ENCODE measurements at regions not wholly inside any gene's neighbourhood (a gene's known extent, or its start where the extent isn't known, plus 50 kb on each side); places are given as distances from the start of the nearest gene placed in this dataset.
"Not testable (repeated sequence)": the region's sequence is repeated elsewhere in the genome, so short reads cannot be mapped to it uniquely, and the experiment has no call there.

DNA sequence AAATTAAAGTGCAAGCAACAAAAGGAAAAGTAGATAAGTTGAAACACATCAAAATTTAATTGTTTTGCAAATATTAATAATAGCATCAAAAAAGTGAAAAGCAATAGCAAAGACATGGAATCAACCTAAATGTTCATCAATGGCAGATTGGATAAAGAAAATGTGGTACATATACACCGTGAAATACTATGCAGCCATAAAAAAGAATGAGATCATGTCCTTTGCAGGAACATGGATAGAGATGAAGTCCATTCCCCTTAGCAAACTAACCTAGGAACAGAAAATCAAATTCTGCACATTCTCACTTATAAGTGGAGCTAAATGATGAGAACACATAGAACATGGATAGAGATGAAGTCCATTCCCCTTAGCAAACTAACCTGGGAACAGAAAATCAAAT lies 67.2 kb upstream of the SMAD3 start:
- H3K4me3 Mint-ChIP-seq; DNase-seq (ENCODE audit: low spot score); H3K4me3 ChIP-seq; H3K36me3 ChIP-seq (ENCODE audit: insufficient read depth); H3K27ac ChIP-seq (ENCODE audit: low read depth); H3K36me3 Mint-ChIP-seq (ENCODE audit: low read depth); H3K27me3 Mint-ChIP-seq (ENCODE audit: insufficient read depth, low read depth, poor library complexity); H3K27ac Mint-ChIP-seq; H2AFZ ChIP-seq; H3K4me1 ChIP-seq (ENCODE audit: insufficient read depth); H4K20me1 ChIP-seq (replicated peaks; ENCODE audit: insufficient read depth); H3K79me2 ChIP-seq (replicated peaks; ENCODE audit: insufficient read depth); H3K4me1 Mint-ChIP-seq; H3K9me3 Mint-ChIP-seq; H3K27me3 ChIP-seq (ENCODE audit: insufficient read depth); H3K9me2 ChIP-seq (ENCODE audit: insufficient read depth); ATAC-seq; H3K4me2 ChIP-seq; H3F3A ChIP-seq (replicated peaks; ENCODE audit: low read depth): not testable (repeated sequence)

- Histone ChIP-seq H3K27me3 (ENCODE audit: insufficient read depth) (no peaks in the 10 kb centered on the region), H3K4me2 (no peak overlapping the region), H3K27ac (ENCODE audit: low read depth) (no peak overlapping the region), H2AFZ (no peak overlapping the region), H4K20me1 (replicated peaks; ENCODE audit: insufficient read depth) (no peaks in the 10 kb centered on the region), H3K9me2 (ENCODE audit: insufficient read depth) (no peaks in the 10 kb centered on the region; the same call in 1 of the 2 replicates), H3K4me3 (no peak overlapping the region), H3K4me1 (ENCODE audit: insufficient read depth) (no peaks in the 10 kb centered on the region; the same call in 1 of the 2 replicates), H3F3A (replicated peaks; ENCODE audit: low read depth) (no peaks in the 10 kb centered on the region), H3K36me3 (ENCODE audit: insufficient read depth) (no peaks in the 10 kb centered on the region), H3K79me2 (replicated peaks; ENCODE audit: insufficient read depth) (no peaks in the 10 kb centered on the region)
- Mint-ChIP-seq H3K36me3 (ENCODE audit: low read depth) (no peaks in the 10 kb centered on the region; the same call in 1 of the 3 replicates), H3K27me3 (ENCODE audit: insufficient read depth, low read depth, poor library complexity) (peaks cover 1% of the 10 kb centered on the region), H3K4me1 (peaks cover 4% of the 10 kb centered on the region; the same call in 1 of the 3 replicates), H3K27ac (no peak overlapping the region), H3K4me3 (no peak overlapping the region), H3K9me3 (no peaks in the 10 kb centered on the region)
- DNase-seq (ENCODE audit: low spot score) (no peak), ATAC-seq (no peak)
- no peak for TF ChIP-seq REST (IDR thresholded peaks at IDR 0.05; ENCODE audit: unreplicated experiment)
- TF ChIP-seq, protein P1, sequence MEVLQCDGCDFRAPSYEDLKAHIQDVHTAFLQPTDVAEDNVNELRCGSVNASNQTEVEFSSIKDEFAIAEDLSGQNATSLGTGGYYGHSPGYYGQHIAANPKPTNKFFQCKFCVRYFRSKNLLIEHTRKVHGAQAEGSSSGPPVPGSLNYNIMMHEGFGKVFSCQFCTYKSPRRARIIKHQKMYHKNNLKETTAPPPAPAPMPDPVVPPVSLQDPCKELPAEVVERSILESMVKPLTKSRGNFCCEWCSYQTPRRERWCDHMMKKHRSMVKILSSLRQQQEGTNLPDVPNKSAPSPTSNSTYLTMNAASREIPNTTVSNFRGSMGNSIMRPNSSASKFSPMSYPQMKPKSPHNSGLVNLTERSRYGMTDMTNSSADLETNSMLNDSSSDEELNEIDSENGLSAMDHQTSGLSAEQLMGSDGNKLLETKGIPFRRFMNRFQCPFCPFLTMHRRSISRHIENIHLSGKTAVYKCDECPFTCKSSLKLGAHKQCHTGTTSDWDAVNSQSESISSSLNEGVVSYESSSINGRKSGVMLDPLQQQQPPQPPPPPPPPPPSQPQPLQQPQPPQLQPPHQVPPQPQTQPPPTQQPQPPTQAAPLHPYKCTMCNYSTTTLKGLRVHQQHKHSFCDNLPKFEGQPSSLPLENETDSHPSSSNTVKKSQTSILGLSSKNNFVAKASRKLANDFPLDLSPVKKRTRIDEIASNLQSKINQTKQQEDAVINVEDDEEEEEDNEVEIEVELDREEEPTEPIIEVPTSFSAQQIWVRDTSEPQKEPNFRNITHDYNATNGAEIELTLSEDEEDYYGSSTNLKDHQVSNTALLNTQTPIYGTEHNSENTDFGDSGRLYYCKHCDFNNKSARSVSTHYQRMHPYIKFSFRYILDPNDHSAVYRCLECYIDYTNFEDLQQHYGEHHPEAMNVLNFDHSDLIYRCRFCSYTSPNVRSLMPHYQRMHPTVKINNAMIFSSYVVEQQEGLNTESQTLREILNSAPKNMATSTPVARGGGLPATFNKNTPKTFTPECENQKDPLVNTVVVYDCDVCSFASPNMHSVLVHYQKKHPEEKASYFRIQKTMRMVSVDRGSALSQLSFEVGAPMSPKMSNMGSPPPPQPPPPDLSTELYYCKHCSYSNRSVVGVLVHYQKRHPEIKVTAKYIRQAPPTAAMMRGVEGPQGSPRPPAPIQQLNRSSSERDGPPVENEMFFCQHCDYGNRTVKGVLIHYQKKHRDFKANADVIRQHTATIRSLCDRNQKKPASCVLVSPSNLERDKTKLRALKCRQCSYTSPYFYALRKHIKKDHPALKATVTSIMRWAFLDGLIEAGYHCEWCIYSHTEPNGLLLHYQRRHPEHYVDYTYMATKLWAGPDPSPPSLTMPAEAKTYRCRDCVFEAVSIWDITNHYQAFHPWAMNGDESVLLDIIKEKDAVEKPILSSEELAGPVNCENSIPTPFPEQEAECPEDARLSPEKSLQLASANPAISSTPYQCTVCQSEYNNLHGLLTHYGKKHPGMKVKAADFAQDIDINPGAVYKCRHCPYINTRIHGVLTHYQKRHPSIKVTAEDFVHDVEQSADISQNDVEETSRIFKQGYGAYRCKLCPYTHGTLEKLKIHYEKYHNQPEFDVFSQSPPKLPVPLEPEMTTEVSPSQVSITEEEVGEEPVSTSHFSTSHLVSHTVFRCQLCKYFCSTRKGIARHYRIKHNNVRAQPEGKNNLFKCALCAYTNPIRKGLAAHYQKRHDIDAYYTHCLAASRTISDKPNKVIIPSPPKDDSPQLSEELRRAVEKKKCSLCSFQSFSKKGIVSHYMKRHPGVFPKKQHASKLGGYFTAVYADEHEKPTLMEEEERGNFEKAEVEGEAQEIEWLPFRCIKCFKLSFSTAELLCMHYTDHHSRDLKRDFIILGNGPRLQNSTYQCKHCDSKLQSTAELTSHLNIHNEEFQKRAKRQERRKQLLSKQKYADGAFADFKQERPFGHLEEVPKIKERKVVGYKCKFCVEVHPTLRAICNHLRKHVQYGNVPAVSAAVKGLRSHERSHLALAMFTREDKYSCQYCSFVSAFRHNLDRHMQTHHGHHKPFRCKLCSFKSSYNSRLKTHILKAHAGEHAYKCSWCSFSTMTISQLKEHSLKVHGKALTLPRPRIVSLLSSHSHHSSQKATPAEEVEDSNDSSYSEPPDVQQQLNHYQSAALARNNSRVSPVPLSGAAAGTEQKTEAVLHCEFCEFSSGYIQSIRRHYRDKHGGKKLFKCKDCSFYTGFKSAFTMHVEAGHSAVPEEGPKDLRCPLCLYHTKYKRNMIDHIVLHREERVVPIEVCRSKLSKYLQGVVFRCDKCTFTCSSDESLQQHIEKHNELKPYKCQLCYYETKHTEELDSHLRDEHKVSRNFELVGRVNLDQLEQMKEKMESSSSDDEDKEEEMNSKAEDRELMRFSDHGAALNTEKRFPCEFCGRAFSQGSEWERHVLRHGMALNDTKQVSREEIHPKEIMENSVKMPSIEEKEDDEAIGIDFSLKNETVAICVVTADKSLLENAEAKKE (CRISPR knock-in tag; IDR thresholded peaks at IDR 0.05): no peak
- no peak for TF ChIP-seq CREB1 (CRISPR knock-in tag; IDR thresholded peaks at IDR 0.05; ENCODE audit: low read depth)
- TF ChIP-seq STAT1 (IDR thresholded peaks at IDR 0.05; ENCODE audit: unreplicated experiment): no peak
- TF ChIP-seq CTCF (conservative IDR thresholded peaks at IDR 0.05; ENCODE audit: low read depth in 2 of 2): no peak
- TF ChIP-seq ZNF331 (CRISPR knock-in tag; IDR thresholded peaks at IDR 0.05; ENCODE audit: low read depth): no peak
- TF ChIP-seq ZNF114 (CRISPR knock-in tag; IDR thresholded peaks at IDR 0.05): no peak
- TF ChIP-seq NANOG (IDR thresholded peaks at IDR 0.05; ENCODE audit: borderline replicate concordance): no peak
- no peak for TF ChIP-seq EZH2phosphoT487 (IDR thresholded peaks at IDR 0.05; ENCODE audit: unreplicated experiment)
Measured at GRCh38 chr15:66999046-66999968, 66.1 kb upstream of the SMAD3 start.

Measured in GM23338 (cell line).